PFSK-1 (cell line): ENCODE measurements at regions not wholly inside any gene's neighbourhood (a gene's known extent, or its start where the extent isn't known, plus 50 kb on each side); places are given as distances from the start of the nearest gene placed in this dataset.

ENCODE experiments used
- FOXP2 ChIP-seq: optimal IDR thresholded peaks from 2 replicates; pipeline ENCODE3; 2011; ENCODE audit warnings: borderline replicate concordance, control low read depth, inconsistent platforms; ENCODE audit not compliant: insufficient read depth; ENCODE audit errors: extremely low read length, extremely low read depth
- POLR2AphosphoS5 ChIP-seq: IDR thresholded peaks from 2 replicates; pipeline ENCODE4 v1.6.1; 2012; ENCODE audit warnings: low read depth, mild to moderate bottlenecking, control low read depth, low read length, moderate library complexity
- REST ChIP-seq, 2 experiments: IDR thresholded peaks; 2 replicates each; pipeline versions ENCODE4 v1.6.1 to v1.8.0; 2011 to 2012; ENCODE audit warnings: low read depth in 2 of 2, low read length in 2 of 2, control low read depth in 1 of 2, inconsistent platforms in 1 of 2, mild to moderate bottlenecking in 1 of 2, moderate library complexity in 1 of 2; ENCODE audit not compliant: insufficient read depth in 1 of 2
- SIN3A ChIP-seq: IDR thresholded peaks from 2 replicates; pipeline ENCODE4 v1.6.1; 2012; ENCODE audit warnings: mild to moderate bottlenecking, low read length, moderate library complexity, borderline replicate concordance; ENCODE audit not compliant: insufficient read depth
- TAF1 ChIP-seq: IDR thresholded peaks from 2 replicates; pipeline ENCODE4 v1.6.1; 2012; ENCODE audit warnings: low read length, control low read depth, borderline replicate concordance; ENCODE audit not compliant: insufficient read depth

- TF ChIP-seq TAF1 (no peak), REST (IDR thresholded peaks at IDR 0.05; ENCODE audit: insufficient read depth in 1 of 2, low read depth in 2 of 2, low read length in 2 of 2) (no peak), FOXP2 (no peak), POLR2AphosphoS5 (no peak)
These were observed 268.0 kb upstream of the LRATD1 start for GRCh38 chr2:14364471-14364870.

- TF ChIP-seq TAF1 = no peak
- TF ChIP-seq FOXP2 = no peak
- no peak for TF ChIP-seq REST (IDR thresholded peaks at IDR 0.05; ENCODE audit: insufficient read depth in 1 of 2, low read depth in 2 of 2, low read length in 2 of 2)
- no peak for TF ChIP-seq POLR2AphosphoS5
- TF ChIP-seq SIN3A = no peak
These were observed 247.5 kb upstream of the LRATD1 start for GRCh38 chr2:14385043-14385442.

- no peak for TF ChIP-seq REST (IDR thresholded peaks at IDR 0.05; ENCODE audit: insufficient read depth in 1 of 2, low read depth in 2 of 2, low read length in 2 of 2)
These were observed 245.2 kb upstream of the LRATD1 start for GRCh38 chr2:14387332-14387731.

- no peak for TF ChIP-seq SIN3A
- TF ChIP-seq POLR2AphosphoS5 = no peak
- no peak for TF ChIP-seq TAF1
- no peak for TF ChIP-seq FOXP2
- TF ChIP-seq REST (IDR thresholded peaks at IDR 0.05; ENCODE audit: insufficient read depth in 1 of 2, low read depth in 2 of 2, low read length in 2 of 2) = no peak
These were observed 243.8 kb upstream of the LRATD1 start for GRCh38 chr2:14388724-14389123.

- TF ChIP-seq REST (IDR thresholded peaks at IDR 0.05; ENCODE audit: insufficient read depth in 1 of 2, low read depth in 2 of 2, low read length in 2 of 2) = no peak
- no peak for TF ChIP-seq TAF1
- no peak for TF ChIP-seq POLR2AphosphoS5
- no peak for TF ChIP-seq SIN3A
- TF ChIP-seq FOXP2 = no peak
These were observed 235.9 kb upstream of the LRATD1 start for GRCh38 chr2:14396533-14397083.
